Mesothelial cell of epicardium (in vitro differentiated cells): ENCODE measurements at regions not wholly inside any gene's neighbourhood (a gene's known extent, or its start where the extent isn't known, plus 50 kb on each side); places are given as distances from the start of the nearest gene placed in this dataset.
A peak's percentile ranks its signal among the peaks of the same experiment; 100 is the strongest.

Experiments
- DNase-seq, 2 experiments: peaks; one replicate each; pipeline ENCODE4 v3.0.0; 2021; ENCODE audit warnings: low spot score in 2 of 2; ENCODE audit not compliant: unreplicated experiment in 2 of 2
- H3K27ac Mint-ChIP-seq: 2 replicates; pipeline ENCODE4 v1.8.0; 2021; ENCODE audit warnings: mixed read lengths
- H3K27me3 Mint-ChIP-seq: 2 replicates; pipeline ENCODE4 v1.8.0; 2021; ENCODE audit warnings: low read depth, mixed read lengths
- H3K36me3 Mint-ChIP-seq: 2 replicates; pipeline ENCODE4 v1.8.0; 2021; ENCODE audit warnings: mixed read lengths
- H3K4me1 Mint-ChIP-seq: 2 replicates; pipeline ENCODE4 v1.8.0; 2021; ENCODE audit warnings: mixed read lengths
- H3K4me3 Mint-ChIP-seq: 2 replicates; pipeline ENCODE4 v1.8.0; 2021; ENCODE audit warnings: mild to moderate bottlenecking, moderate library complexity, mixed read lengths
- H3K9me3 Mint-ChIP-seq: 2 replicates; pipeline ENCODE4 v1.8.0; 2021; ENCODE audit warnings: mixed read lengths
- CTCF ChIP-seq: fragments of 200-600 bp; sonication (generic); IDR thresholded peaks from one replicate; pipeline ENCODE4 v1.5.0; 2021; ENCODE audit warnings: antibody characterized with exemption; ENCODE audit not compliant: unreplicated experiment

- no peak for TF ChIP-seq CTCF
- Mint-ChIP-seq H3K36me3 (no peaks in the 10 kb centered on the region), H3K27me3 (no peaks in the 10 kb centered on the region), H3K27ac (peak overlapping the region; percentile 90), H3K4me1 (peaks cover 29% of the 10 kb centered on the region), H3K9me3 (no peaks in the 10 kb centered on the region), H3K4me3 (no peak overlapping the region)
- no peak for DNase-seq
Observed at GRCh38 chr14:32019276-32019675, 57.8 kb upstream of the ARHGAP5 start.

- no peaks in the 10 kb centered on the region for H3K9me3 Mint-ChIP-seq
- peaks cover 29% of the 10 kb centered on the region for H3K4me1 Mint-ChIP-seq
- no peak overlapping the region for H3K27ac Mint-ChIP-seq
- DNase-seq = no peak
- TF ChIP-seq CTCF = no peak
- H3K36me3 Mint-ChIP-seq = no peaks in the 10 kb centered on the region
- H3K27me3 Mint-ChIP-seq = no peaks in the 10 kb centered on the region
- no peak overlapping the region for H3K4me3 Mint-ChIP-seq
Observed at GRCh38 chr14:32020882-32021281, 56.2 kb upstream of the ARHGAP5 start.

GRCh38 chr14:32021341-32021740, 55.8 kb upstream of the ARHGAP5 start:
- no peak for DNase-seq
- no peak overlapping the region for H3K4me3 Mint-ChIP-seq
- no peaks in the 10 kb centered on the region for H3K36me3 Mint-ChIP-seq
- peaks cover 29% of the 10 kb centered on the region for H3K4me1 Mint-ChIP-seq
- no peaks in the 10 kb centered on the region for H3K27me3 Mint-ChIP-seq
- TF ChIP-seq CTCF = no peak
- no peaks in the 10 kb centered on the region for H3K9me3 Mint-ChIP-seq
- no peak overlapping the region for H3K27ac Mint-ChIP-seq

- no peaks in the 10 kb centered on the region for H3K36me3 Mint-ChIP-seq
- TF ChIP-seq CTCF = no peak
- no peaks in the 10 kb centered on the region for H3K27me3 Mint-ChIP-seq
- no peak overlapping the region for H3K4me3 Mint-ChIP-seq
- no peak for DNase-seq
- H3K9me3 Mint-ChIP-seq = no peaks in the 10 kb centered on the region
- peaks cover 28% of the 10 kb centered on the region for H3K4me1 Mint-ChIP-seq
- H3K27ac Mint-ChIP-seq = no peak overlapping the region
Observed at GRCh38 chr14:32022525-32022924, 54.6 kb upstream of the ARHGAP5 start.

GRCh38 chr14:32022938-32023466, 54.1 kb upstream of the ARHGAP5 start:
- Mint-ChIP-seq H3K4me1 (peaks cover 24% of the 10 kb centered on the region), H3K27me3 (no peaks in the 10 kb centered on the region), H3K27ac (no peak overlapping the region), H3K36me3 (no peaks in the 10 kb centered on the region), H3K4me3 (no peak overlapping the region), H3K9me3 (no peaks in the 10 kb centered on the region)
- no peak for DNase-seq
- no peak for TF ChIP-seq CTCF

GRCh38 chr14:32023540-32023939, 53.6 kb upstream of the ARHGAP5 start:
- H3K4me1 Mint-ChIP-seq = peaks cover 20% of the 10 kb centered on the region
- no peak for DNase-seq
- H3K9me3 Mint-ChIP-seq = no peaks in the 10 kb centered on the region
- TF ChIP-seq CTCF = no peak
- no peaks in the 10 kb centered on the region for H3K27me3 Mint-ChIP-seq
- H3K27ac Mint-ChIP-seq = no peak overlapping the region
- H3K4me3 Mint-ChIP-seq = no peak overlapping the region
- H3K36me3 Mint-ChIP-seq = no peaks in the 10 kb centered on the region
